Keratinocyte (primary cell): ENCODE measurements at regions not wholly inside any gene's neighbourhood (a gene's known extent, or its start where the extent isn't known, plus 50 kb on each side); places are given as distances from the start of the nearest gene placed in this dataset.

Experiments used
- EZH2 ChIP-seq: IDR thresholded peaks from one replicate; pipeline ENCODE4 v1.6.1; 2012; ENCODE audit warnings: inconsistent platforms, mild to moderate bottlenecking, low read length, moderate library complexity
- TF ChIP-seq, protein P1 (sequence below), 3 experiments: IDR thresholded peaks in 1 of 3; conservative IDR thresholded peaks in 1 of 3; optimal IDR thresholded peaks in 1 of 3; 2 replicates in 2 of 3; 3 replicates in 1 of 3; pipeline versions ENCODE3 to v1.5.1; 2011; ENCODE audit warnings: low read length in 3 of 3, mild to moderate bottlenecking in 3 of 3, moderate library complexity in 2 of 3, control low read depth in 1 of 3, inconsistent platforms in 1 of 3; ENCODE audit not compliant: insufficient read depth in 2 of 3; ENCODE audit errors: extremely low read depth in 1 of 3

DNA sequence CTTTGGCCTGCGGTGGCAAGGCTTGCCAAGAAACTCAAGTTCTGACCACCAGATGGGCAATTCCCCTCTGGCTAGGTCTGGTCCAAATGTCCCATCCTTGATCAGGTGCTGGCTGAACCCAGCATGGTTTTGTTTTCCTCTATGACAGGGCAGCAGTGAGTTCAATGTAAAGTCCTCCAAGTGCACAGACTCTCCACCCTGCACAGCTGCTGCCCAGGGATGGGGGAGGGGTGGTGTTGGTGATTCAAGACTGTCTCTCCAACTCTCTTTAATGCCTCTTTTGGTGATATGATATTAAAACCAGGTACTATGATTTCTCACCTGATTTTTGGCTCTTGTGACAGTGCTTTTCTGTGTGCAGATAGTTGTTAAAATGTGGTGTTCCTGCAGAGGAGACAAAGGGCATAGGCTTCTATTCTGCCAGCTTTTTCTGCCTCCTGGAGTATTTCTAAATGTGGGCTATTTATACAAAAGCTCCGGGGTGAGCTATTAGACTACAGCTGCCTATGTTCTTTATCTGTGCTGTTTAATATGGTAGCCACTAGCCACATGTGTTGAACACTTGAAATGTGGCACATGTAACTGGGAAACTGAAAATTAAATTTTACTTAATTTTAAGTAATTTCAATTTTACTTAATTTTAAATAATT is 64.0 kb upstream of the STK39 start:
- TF ChIP-seq, protein P1, sequence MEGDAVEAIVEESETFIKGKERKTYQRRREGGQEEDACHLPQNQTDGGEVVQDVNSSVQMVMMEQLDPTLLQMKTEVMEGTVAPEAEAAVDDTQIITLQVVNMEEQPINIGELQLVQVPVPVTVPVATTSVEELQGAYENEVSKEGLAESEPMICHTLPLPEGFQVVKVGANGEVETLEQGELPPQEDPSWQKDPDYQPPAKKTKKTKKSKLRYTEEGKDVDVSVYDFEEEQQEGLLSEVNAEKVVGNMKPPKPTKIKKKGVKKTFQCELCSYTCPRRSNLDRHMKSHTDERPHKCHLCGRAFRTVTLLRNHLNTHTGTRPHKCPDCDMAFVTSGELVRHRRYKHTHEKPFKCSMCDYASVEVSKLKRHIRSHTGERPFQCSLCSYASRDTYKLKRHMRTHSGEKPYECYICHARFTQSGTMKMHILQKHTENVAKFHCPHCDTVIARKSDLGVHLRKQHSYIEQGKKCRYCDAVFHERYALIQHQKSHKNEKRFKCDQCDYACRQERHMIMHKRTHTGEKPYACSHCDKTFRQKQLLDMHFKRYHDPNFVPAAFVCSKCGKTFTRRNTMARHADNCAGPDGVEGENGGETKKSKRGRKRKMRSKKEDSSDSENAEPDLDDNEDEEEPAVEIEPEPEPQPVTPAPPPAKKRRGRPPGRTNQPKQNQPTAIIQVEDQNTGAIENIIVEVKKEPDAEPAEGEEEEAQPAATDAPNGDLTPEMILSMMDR (optimal IDR thresholded peaks at IDR 0.05 in 1 of 3, IDR thresholded peaks at IDR 0.05 in 1 of 3, conservative IDR thresholded peaks at IDR 0.05 in 1 of 3; ENCODE audit: extremely low read depth in 1 of 3, insufficient read depth in 2 of 3, low read length in 3 of 3): no peak
- no peak for TF ChIP-seq EZH2
